GM23248 (cell line): ENCODE measurements at regions not wholly inside any gene's neighbourhood (a gene's known extent, or its start where the extent isn't known, plus 50 kb on each side); places are given as distances from the start of the nearest gene placed in this dataset.

Experiments
- EZH2 ChIP-seq: fragments of 200-600 bp; sonication (generic); IDR thresholded peaks from 2 replicates; pipeline ENCODE4 v1.6.1; 2018; ENCODE audit warnings: antibody characterized with exemption, mild to moderate bottlenecking; ENCODE audit not compliant: insufficient read depth, poor library complexity, severe bottlenecking
- EZH2phosphoT487 ChIP-seq: fragments of 200-600 bp; sonication (generic); IDR thresholded peaks from 2 replicates; pipeline ENCODE4 v1.6.1; 2018; ENCODE audit warnings: antibody characterized with exemption, moderate library complexity, mild to moderate bottlenecking, low read depth; ENCODE audit not compliant: insufficient read depth

DNA sequence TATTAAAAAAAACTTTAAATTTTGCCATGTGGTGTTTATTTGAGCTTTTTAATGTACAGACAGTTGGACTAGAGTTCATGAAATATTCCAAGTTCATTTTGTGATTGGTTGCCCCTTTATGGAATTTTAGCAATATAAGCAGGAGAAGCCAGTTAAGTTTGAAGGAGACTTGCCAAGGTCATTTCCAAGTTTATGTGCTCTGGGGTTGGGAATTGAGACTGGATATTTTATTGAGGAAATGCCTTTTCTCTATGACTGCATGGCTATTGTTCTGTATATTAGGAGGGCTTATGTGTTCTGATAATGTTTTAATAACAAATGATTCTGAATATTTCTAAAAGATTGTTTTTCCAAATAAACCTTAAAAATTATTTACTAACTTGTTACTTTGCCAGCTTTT, 67.0 kb upstream of the TCF4 start:
- TF ChIP-seq EZH2: no peak
- TF ChIP-seq EZH2phosphoT487: no peak
